HL-60 (cell line): ENCODE measurements at regions not wholly inside any gene's neighbourhood (a gene's known extent, or its start where the extent isn't known, plus 50 kb on each side); places are given as distances from the start of the nearest gene placed in this dataset.

Experiments
- DNase-seq, 2 experiments: peaks; one replicate each; pipeline ENCODE4 v3.0.0-alpha.2; 2010 to 2020; ENCODE audit warnings: low read depth in 1 of 2, low spot score in 1 of 2
- H3K27ac ChIP-seq: fragments of 250-450 bp; sonication (Bioruptor Pico); replicated peaks from 2 replicates; pipeline ENCODE4 v1.5.1; 2020; ENCODE audit warnings: mild to moderate bottlenecking, moderate library complexity
- H3K27me3 ChIP-seq: fragments of 250-450 bp; sonication (Bioruptor Pico); 2 replicates; pipeline ENCODE4 v1.5.1; 2021; ENCODE audit warnings: mild to moderate bottlenecking, moderate library complexity; ENCODE audit not compliant: insufficient read depth, poor library complexity, severe bottlenecking
- H3K4me3 ChIP-seq: replicated peaks from 2 replicates; pipeline ENCODE4 v1.5.1; 2011; ENCODE audit warnings: mild to moderate bottlenecking, control low read depth, low read length; ENCODE audit not compliant: insufficient read depth
- GABPA ChIP-seq: IDR thresholded peaks from 2 replicates; pipeline ENCODE4 v1.6.1; 2012; ENCODE audit warnings: low read depth
- POLR2AphosphoS5 ChIP-seq: IDR thresholded peaks from 2 replicates; pipeline ENCODE4 v1.6.1; 2012; ENCODE audit warnings: low read depth
- SPI1 ChIP-seq: IDR thresholded peaks from 2 replicates; pipeline ENCODE4 v1.6.1; 2012; ENCODE audit warnings: low read depth, mild to moderate bottlenecking, borderline replicate concordance
- TF ChIP-seq, protein P1 (sequence below): IDR thresholded peaks from one replicate; pipeline ENCODE4 v1.5.1; 2011; ENCODE audit warnings: low read length, control low read depth, inconsistent platforms; ENCODE audit not compliant: insufficient read depth
- TF ChIP-seq, protein P2 (sequence below): IDR thresholded peaks from 2 replicates; pipeline ENCODE4 v1.6.1; 2012; ENCODE audit warnings: low read depth; ENCODE audit not compliant: insufficient replicate concordance

DNA sequence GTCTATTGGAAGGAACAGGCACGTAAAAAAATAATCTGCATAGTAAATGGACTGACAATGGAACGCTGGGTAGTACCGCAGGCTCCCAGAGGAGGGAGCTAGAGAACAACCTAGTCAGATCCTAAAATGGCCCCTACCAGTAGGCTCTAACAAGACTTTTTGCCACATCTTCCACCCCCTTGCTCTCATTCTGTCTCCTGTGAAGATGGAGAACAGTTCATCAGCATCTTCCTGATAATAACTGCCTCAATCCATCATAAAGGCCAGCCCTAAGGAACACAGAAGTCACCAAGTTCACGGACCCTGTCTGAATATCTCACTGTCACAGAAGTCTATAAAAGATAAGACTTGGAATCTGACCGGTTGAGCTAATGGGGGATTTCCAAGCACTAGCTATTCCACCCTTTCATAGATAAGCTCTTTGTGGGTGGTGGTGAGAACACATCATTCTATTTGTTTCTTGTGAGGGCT lies 133.4 kb downstream of the SLC1A3 start:
- no peak for TF ChIP-seq GABPA
- TF ChIP-seq, protein P1, sequence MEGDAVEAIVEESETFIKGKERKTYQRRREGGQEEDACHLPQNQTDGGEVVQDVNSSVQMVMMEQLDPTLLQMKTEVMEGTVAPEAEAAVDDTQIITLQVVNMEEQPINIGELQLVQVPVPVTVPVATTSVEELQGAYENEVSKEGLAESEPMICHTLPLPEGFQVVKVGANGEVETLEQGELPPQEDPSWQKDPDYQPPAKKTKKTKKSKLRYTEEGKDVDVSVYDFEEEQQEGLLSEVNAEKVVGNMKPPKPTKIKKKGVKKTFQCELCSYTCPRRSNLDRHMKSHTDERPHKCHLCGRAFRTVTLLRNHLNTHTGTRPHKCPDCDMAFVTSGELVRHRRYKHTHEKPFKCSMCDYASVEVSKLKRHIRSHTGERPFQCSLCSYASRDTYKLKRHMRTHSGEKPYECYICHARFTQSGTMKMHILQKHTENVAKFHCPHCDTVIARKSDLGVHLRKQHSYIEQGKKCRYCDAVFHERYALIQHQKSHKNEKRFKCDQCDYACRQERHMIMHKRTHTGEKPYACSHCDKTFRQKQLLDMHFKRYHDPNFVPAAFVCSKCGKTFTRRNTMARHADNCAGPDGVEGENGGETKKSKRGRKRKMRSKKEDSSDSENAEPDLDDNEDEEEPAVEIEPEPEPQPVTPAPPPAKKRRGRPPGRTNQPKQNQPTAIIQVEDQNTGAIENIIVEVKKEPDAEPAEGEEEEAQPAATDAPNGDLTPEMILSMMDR, result peak; percentile 90
- H3K27ac ChIP-seq, result no peak overlapping the region
- H3K4me3 ChIP-seq, result no peak overlapping the region
- DNase-seq, result peak in 1 of 2 experiments; percentile 80
- no peaks in the 10 kb centered on the region for H3K27me3 ChIP-seq

DNA sequence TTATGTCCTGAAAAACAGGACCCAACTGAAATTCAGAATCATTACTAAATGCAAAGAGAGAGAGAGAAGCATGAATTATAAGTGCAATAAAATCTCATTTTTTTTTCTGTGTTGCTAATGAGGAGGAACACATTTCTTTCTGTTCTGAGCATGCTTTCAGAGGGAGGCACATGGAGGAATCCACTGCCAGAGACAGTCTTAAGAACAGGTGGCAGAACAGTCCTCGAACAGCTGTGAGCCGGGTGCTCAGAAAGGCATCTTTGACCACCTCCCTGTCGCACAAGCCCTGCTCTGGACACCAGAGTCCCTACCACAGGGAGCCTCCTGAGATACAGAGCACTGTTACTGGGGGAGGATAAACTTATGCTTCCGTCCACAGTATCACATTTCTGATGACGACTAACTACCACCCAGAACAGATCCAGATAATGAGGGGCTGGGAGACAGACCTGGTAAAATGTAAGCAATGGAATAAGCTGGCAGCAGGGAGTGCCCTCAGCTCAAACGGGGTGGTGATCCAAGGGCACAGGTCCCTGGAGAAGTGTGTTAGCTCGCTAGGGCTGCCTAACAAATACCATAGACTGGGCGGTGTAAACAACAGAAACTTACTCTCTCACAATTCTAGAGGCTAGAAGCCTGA lies 134.0 kb downstream of the SLC1A3 start:
- no peak for DNase-seq
- H3K4me3 ChIP-seq, result no peak overlapping the region
- H3K27ac ChIP-seq, result no peak overlapping the region

GRCh38 chr5:36741128-36741527 lies 134.7 kb downstream of the SLC1A3 start:
- Histone ChIP-seq H3K4me3 (no peak overlapping the region), H3K27ac (no peak overlapping the region), H3K27me3 (no peaks in the 10 kb centered on the region)
- TF ChIP-seq GABPA, result no peak
- no peak for TF ChIP-seq SPI1
- TF ChIP-seq, protein P1, result no peak
- TF ChIP-seq POLR2AphosphoS5, result no peak
- TF ChIP-seq, protein P2, sequence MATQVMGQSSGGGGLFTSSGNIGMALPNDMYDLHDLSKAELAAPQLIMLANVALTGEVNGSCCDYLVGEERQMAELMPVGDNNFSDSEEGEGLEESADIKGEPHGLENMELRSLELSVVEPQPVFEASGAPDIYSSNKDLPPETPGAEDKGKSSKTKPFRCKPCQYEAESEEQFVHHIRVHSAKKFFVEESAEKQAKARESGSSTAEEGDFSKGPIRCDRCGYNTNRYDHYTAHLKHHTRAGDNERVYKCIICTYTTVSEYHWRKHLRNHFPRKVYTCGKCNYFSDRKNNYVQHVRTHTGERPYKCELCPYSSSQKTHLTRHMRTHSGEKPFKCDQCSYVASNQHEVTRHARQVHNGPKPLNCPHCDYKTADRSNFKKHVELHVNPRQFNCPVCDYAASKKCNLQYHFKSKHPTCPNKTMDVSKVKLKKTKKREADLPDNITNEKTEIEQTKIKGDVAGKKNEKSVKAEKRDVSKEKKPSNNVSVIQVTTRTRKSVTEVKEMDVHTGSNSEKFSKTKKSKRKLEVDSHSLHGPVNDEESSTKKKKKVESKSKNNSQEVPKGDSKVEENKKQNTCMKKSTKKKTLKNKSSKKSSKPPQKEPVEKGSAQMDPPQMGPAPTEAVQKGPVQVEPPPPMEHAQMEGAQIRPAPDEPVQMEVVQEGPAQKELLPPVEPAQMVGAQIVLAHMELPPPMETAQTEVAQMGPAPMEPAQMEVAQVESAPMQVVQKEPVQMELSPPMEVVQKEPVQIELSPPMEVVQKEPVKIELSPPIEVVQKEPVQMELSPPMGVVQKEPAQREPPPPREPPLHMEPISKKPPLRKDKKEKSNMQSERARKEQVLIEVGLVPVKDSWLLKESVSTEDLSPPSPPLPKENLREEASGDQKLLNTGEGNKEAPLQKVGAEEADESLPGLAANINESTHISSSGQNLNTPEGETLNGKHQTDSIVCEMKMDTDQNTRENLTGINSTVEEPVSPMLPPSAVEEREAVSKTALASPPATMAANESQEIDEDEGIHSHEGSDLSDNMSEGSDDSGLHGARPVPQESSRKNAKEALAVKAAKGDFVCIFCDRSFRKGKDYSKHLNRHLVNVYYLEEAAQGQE, result no peak
- no peak for DNase-seq

More for the DNA sequence above, 134.0 kb downstream of the SLC1A3 start:
- TF ChIP-seq GABPA (no peak), POLR2AphosphoS5 (no peak), SPI1 (no peak)
- TF ChIP-seq, protein P2, result no peak
- TF ChIP-seq, protein P1, result no peak
- H3K27me3 ChIP-seq, result no peaks in the 10 kb centered on the region
